Muscle of leg (tissue), 3 donors: ENCODE measurements at regions not wholly inside any gene's neighbourhood (a gene's known extent, or its start where the extent isn't known, plus 50 kb on each side); places are given as distances from the start of the nearest gene placed in this dataset.
A peak's percentile ranks its signal among the peaks of the same experiment; 100 is the strongest.

Experiments used
- DNase-seq: peaks from one replicate; pipeline ENCODE4 v3.0.0; 2013
- H3K27ac ChIP-seq: one replicate; pipeline ENCODE4 v1.5.1; 2013; ENCODE audit warnings: mild to moderate bottlenecking, low read length, control low read depth
- H3K27me3 ChIP-seq: one replicate; pipeline ENCODE4 v1.6.1; 2013; ENCODE audit warnings: low read length; ENCODE audit not compliant: control insufficient read depth, insufficient read depth
- H3K36me3 ChIP-seq: one replicate; pipeline ENCODE4 v1.6.1; 2013; ENCODE audit warnings: low read length; ENCODE audit not compliant: control insufficient read depth, insufficient read depth
- H3K4me1 ChIP-seq: one replicate; pipeline ENCODE4 v1.6.1; 2013; ENCODE audit warnings: low read length; ENCODE audit not compliant: control insufficient read depth, insufficient read depth
- H3K4me3 ChIP-seq: one replicate; pipeline ENCODE4 v1.5.1; 2013; ENCODE audit warnings: low read length, control low read depth
- H3K9me3 ChIP-seq: replicated peaks from 2 replicates; pipeline ENCODE4 v1.6.1; 2013; ENCODE audit warnings: low read depth, low read length; ENCODE audit not compliant: control insufficient read depth
- WGBS: methylation state at CpG from one replicate; pipeline ENCODE4 v1.1.5; 2013; ENCODE audit warnings: missing lambda C conversion rate; ENCODE audit not compliant: insufficient coverage; 5-methylcytosine and 5-hydroxymethylcytosine counted together

DNA sequence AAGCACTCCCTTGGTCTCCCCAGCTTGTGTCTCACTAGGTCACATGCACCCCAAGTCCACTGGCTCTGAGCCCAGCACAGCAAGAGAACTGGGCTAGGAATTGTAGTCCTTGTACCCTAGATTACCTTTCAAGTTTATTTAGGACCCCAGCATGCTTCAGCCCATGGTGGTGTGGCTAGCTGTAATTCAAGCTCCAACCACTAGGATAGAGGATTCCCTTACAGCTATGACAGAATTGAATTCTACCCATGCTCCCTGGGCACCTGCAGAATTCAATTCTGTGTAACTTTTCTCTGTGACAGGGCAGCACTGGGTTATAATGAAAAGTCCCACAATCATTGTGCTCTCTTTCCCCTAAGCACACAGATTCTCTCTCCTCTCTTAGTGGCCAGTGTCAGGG lies 253.8 kb upstream of the DMD start:
- Histone ChIP-seq H3K9me3 (no peaks in the 10 kb centered on the region), H3K36me3 (no peaks in the 10 kb centered on the region), H3K27ac (no peak overlapping the region), H3K4me1 (no peaks in the 10 kb centered on the region), H3K4me3 (no peak overlapping the region), H3K27me3 (peaks cover 2% of the 10 kb centered on the region)
- DNase-seq, result no peak

DNA sequence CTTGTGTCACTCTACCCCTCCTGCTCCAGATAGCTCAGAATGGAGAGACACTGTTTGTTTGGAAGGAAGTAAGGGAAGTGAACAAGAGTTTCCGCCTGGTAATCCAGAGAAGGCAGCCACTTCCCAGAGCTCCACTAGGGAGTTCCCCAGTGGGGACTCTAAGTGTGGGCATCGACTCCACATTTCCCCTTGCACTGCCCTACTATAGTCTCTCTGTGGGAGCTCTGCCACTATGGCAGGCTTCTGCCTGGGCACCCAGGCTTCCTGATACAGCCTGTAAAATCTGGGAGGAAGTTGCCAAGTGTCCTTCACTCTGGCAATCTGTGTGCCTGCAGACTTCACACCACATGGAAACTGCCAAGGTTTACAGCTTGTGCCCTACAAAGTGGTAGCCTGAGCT lies 245.8 kb upstream of the DMD start:
- no peaks in the 10 kb centered on the region for H3K4me1 ChIP-seq
- 83% methylated on average over 2 of the region's 2 CpGs for WGBS
- H3K27ac ChIP-seq, result no peak overlapping the region
- no peak overlapping the region for H3K4me3 ChIP-seq
- peaks cover 12% of the 10 kb centered on the region for H3K27me3 ChIP-seq
- H3K36me3 ChIP-seq, result no peaks in the 10 kb centered on the region
- no peaks in the 10 kb centered on the region for H3K9me3 ChIP-seq
- no peak for DNase-seq

GRCh38 chrX:33447285-33447684 lies 235.9 kb upstream of the DMD start:
- Histone ChIP-seq H3K9me3 (no peaks in the 10 kb centered on the region), H3K27me3 (peaks cover 6% of the 10 kb centered on the region), H3K27ac (no peak overlapping the region), H3K36me3 (no peaks in the 10 kb centered on the region), H3K4me1 (no peaks in the 10 kb centered on the region), H3K4me3 (no peak overlapping the region)
- whole genome bisulfite sequencing, result 82% methylated on average over 2 of the region's 3 CpGs
- peak; percentile 2 for DNase-seq

GRCh38 chrX:33434256-33435092 lies 223.1 kb upstream of the DMD start:
- Histone ChIP-seq H3K27ac (no peak overlapping the region), H3K27me3 (peaks cover 3% of the 10 kb centered on the region), H3K4me1 (no peaks in the 10 kb centered on the region), H3K36me3 (no peaks in the 10 kb centered on the region), H3K9me3 (no peaks in the 10 kb centered on the region), H3K4me3 (no peak overlapping the region)
- 30% methylated on average over 9 of the region's 11 CpGs for WGBS
- peak; percentile 66 for DNase-seq

GRCh38 chrX:33416273-33416805 lies 205.0 kb upstream of the DMD start:
- Histone ChIP-seq H3K36me3 (no peaks in the 10 kb centered on the region), H3K9me3 (no peaks in the 10 kb centered on the region), H3K27ac (no peak overlapping the region), H3K4me3 (no peak overlapping the region), H3K27me3 (peaks cover 2% of the 10 kb centered on the region), H3K4me1 (no peaks in the 10 kb centered on the region)
- WGBS, result 100% methylated on average over 1 of the region's 3 CpGs
- DNase-seq, result no peak

- no peak overlapping the region for H3K4me3 ChIP-seq
- H3K27me3 ChIP-seq, result peaks cover 2% of the 10 kb centered on the region
- no peaks in the 10 kb centered on the region for H3K9me3 ChIP-seq
- no peaks in the 10 kb centered on the region for H3K4me1 ChIP-seq
- WGBS, result 54% methylated on average over 5 of the region's 6 CpGs
- DNase-seq, result no peak
- no peak overlapping the region for H3K27ac ChIP-seq
- H3K36me3 ChIP-seq, result no peaks in the 10 kb centered on the region
These were observed 204.1 kb upstream of the DMD start for GRCh38 chrX:33415459-33415858.

DNA sequence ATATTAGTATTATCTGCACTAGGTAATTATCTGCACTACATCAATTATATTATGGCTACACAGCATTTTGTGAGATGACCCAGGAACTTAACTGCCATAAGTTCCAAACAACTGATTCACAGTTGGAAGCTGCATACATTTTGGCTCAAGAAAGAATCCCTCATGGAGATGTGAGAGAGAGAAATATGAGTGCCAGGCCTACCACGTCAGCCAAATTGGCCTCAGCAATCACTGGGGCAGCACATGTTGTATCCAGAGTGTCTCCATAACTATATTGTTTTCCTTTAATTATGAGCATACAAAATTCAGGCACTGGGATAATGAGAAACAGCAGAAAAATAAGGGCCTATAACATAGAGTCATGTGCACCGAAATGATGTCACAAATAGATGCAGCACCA lies 174.2 kb upstream of the DMD start:
- H3K36me3 ChIP-seq, result no peaks in the 10 kb centered on the region
- H3K27me3 ChIP-seq, result no peaks in the 10 kb centered on the region
- WGBS, result no CpG with 5 or more reads among the region's 2 CpGs
- DNase-seq, result peak; percentile 44
- H3K4me1 ChIP-seq, result no peaks in the 10 kb centered on the region
- no peak overlapping the region for H3K27ac ChIP-seq
- no peaks in the 10 kb centered on the region for H3K9me3 ChIP-seq
- H3K4me3 ChIP-seq, result no peak overlapping the region

DNA sequence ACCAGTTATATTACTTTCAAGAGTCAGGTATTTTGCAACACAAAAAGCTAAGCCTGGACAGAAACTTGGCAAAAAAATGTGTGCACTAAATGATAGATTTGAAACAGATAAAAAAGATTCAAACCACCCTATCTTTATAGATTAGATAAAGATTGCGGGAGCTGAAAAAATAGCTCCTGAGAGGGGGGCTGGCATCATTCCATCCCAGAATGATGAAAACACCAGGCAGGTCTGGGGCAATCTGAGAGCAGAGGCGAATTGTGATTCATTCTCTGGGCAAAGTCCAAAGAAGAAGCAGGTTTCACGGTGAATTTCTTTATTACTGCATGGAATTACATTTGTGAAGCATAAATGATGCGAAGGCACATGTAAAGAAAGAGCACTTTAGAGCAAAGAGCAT lies 168.5 kb upstream of the DMD start:
- H3K36me3 ChIP-seq, result no peaks in the 10 kb centered on the region
- no peak overlapping the region for H3K27ac ChIP-seq
- no peaks in the 10 kb centered on the region for H3K27me3 ChIP-seq
- H3K4me1 ChIP-seq, result no peaks in the 10 kb centered on the region
- peak; percentile 49 for DNase-seq
- no peak overlapping the region for H3K4me3 ChIP-seq
- WGBS, result 17% methylated on average over 1 of the region's 4 CpGs
- no peaks in the 10 kb centered on the region for H3K9me3 ChIP-seq

DNA sequence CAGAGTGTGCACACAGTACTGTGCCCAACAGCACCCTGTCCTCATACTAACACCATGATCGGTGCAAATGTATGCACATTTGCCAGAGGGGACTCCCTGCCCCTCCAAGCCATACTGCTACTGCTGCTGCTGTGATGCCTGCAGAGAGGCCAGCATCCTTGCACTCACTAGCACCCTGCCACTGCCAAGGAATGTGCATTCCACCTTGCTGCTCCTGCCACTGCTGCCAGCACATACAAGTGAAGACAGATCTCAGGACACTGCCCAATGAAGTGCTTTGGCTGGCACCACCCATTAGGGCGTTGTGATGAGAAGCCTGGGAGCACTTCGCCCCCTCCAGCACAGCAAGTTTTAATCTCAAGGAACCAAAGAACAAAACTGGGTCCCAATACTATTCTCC lies 146.3 kb upstream of the DMD start:
- 74% methylated on average over 3 of the region's 3 CpGs for WGBS
- Histone ChIP-seq H3K27me3 (peaks cover 5% of the 10 kb centered on the region), H3K36me3 (no peaks in the 10 kb centered on the region), H3K9me3 (no peaks in the 10 kb centered on the region), H3K27ac (no peak overlapping the region), H3K4me3 (no peak overlapping the region), H3K4me1 (no peaks in the 10 kb centered on the region)
- DNase-seq, result no peak

- H3K27ac ChIP-seq, result peak overlapping the region; percentile 49
- WGBS, result 28% methylated on average over 7 of the region's 9 CpGs
These were observed 127.9 kb upstream of the DMD start for GRCh38 chrX:33339219-33339618.

More at GRCh38 chrX:33339219-33339618, 127.9 kb upstream of the DMD start:
- Histone ChIP-seq H3K4me3 (peak overlapping the region; percentile 28), H3K36me3 (no peaks in the 10 kb centered on the region), H3K4me1 (no peaks in the 10 kb centered on the region), H3K27me3 (peaks cover 2% of the 10 kb centered on the region), H3K9me3 (no peaks in the 10 kb centered on the region)
- DNase-seq, result peak; percentile 62
